Heart right ventricle (tissue), 16 donors: ENCODE measurements at regions not wholly inside any gene's neighbourhood (a gene's known extent, or its start where the extent isn't known, plus 50 kb on each side); places are given as distances from the start of the nearest gene placed in this dataset.

Experiments used
- ATAC-seq, 8 donors: fragments of 200-7000 bp; cut with Tn5 transposase; one replicate each; pipeline ENCODE4 v1.9.1; 2020; ENCODE audit warnings: mild to moderate bottlenecking in 8 of 8, moderate library complexity in 8 of 8, moderate number of reproducible peaks in 1 of 8
- DNase-seq, 2 donors: peaks; one replicate each; pipeline ENCODE4 v3.0.0-alpha.2; 2020
- H3K27ac ChIP-seq, 10 donors: fragments of 200-600 bp; sonication (generic) in 2 of 10; one replicate each; pipeline versions ENCODE4 v1.5.0 to v1.8.0; 2020 to 2022; ENCODE audit warnings: mild to moderate bottlenecking in 3 of 10
- H3K27me3 ChIP-seq, 7 donors: fragments of 200-600 bp; one replicate each; pipeline ENCODE4 v1.8.0; 2021 to 2022; ENCODE audit warnings: mild to moderate bottlenecking in 2 of 7
- H3K36me3 ChIP-seq, 9 donors: fragments of 200-600 bp; sonication (generic) in 1 of 9; one replicate each; pipeline versions ENCODE4 v1.5.0 to v1.8.0; 2020 to 2022; ENCODE audit warnings: mild to moderate bottlenecking in 2 of 9
- H3K4me1 ChIP-seq, 9 donors: fragments of 200-600 bp; sonication (generic) in 1 of 9; one replicate each; pipeline versions ENCODE4 v1.5.0 to v1.8.0; 2020 to 2022; ENCODE audit warnings: mild to moderate bottlenecking in 4 of 9
- H3K4me3 ChIP-seq, 10 donors: fragments of 200-600 bp; sonication (generic) in 2 of 10; one replicate each; pipeline versions ENCODE4 v1.5.0 to v1.8.0; 2020 to 2022; ENCODE audit warnings: mild to moderate bottlenecking in 7 of 10, moderate library complexity in 2 of 10
- H3K9me3 ChIP-seq, 11 donors: fragments of 200-600 bp in 10 of 11; sonication (generic) in 2 of 11; one replicate each; pipeline versions ENCODE4 v1.5.0 to v1.8.0; 2013 to 2022; ENCODE audit warnings: mild to moderate bottlenecking in 2 of 11, control low read depth in 1 of 11, moderate library complexity in 1 of 11
- WGBS, 2 donors: extraction: QIAGEN DNeasy Blood & Tissue Kit; methylation state at CpG; one replicate each; pipeline ENCODE4 v1.1.7; 2013; ENCODE audit warnings: inconsistent platforms in 1 of 2; 5-methylcytosine and 5-hydroxymethylcytosine counted together
- intact Hi-C, 10 donors: fragments of 100-400 bp; cut with DNase I; formaldehyde crosslinking; loops; one replicate each; pipeline versions ENCODE4 v1.11.1 to v1.14.2; 2022
- TF ChIP-seq, protein P1 (sequence below), 9 donors: fragments of 200-600 bp; sonication (generic) in 2 of 9; IDR thresholded peaks; one replicate each; pipeline versions ENCODE4 v1.5.0 to v1.8.0; 2021 to 2022; ENCODE audit warnings: antibody characterized with exemption in 9 of 9, mild to moderate bottlenecking in 5 of 9, moderate library complexity in 1 of 9
- donor health status: Arrhythmogenic right ventricular cardiomyopathy.
- donor health status: ischemic (EF 13 %, LVEDD 7.1; RV severe dilation, severe dysfunction).
- donor health status: healthy with polysubstance abuse.
- donor health status: DM: no; HTN: yes; CAD: no.
- donor health status: DM: no; HTN: no; CAD: no.
- donor health status: ischemic (EF 25% LVEDD 6.9; RV normal size, moderate dysfunction).
- donor health status: ischemic (EF 25% LVEDD 5.7; RV mildly dilated, moderate dysfunction).
- donor health status: healthy.
- donor health status: DM: yes; HTN: yes; CAD: no.
- donor health status: Ischemic cardiomyopathy.
- donor health status: ischemic (EF 35%, LVEDD 5.7; RV mildly dilated, moderate dysfunction).
- donor health status: nonischemic (EF 11% LVEDD 7.7; RV severe dilation, severe dysfunction).
- donor health status: DM: yes; HTN: yes; CAD: no.
- donor health status: PGD.
- donor health status: ischemic (EF 29% LVEDD 5.4; RV normal size, mild dysfunction).
- donor health status: nonischemic (EF 23%, LVEDD 6.1; RV moderate dilation, normal function).

DNA sequence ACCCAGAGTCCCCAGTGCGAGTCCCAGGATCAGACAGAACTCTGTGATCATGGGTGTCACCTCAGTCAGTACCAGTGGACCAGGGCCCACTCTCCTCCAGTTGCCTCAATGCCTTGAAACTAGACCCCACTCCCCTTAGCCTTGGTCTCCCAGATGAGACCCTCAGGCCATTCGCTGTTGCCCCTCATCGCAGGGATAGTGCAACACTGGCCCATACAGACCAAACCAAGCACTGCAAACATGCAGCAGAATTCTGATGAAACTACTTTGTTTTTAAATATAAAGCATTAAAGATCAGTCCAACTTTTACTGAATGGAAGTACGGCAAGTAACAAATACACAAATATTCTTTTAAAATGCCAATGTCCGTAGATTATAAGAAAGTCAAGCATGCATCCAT lies 101.2 kb upstream of the NT5E start:
- H3K27me3 ChIP-seq = peaks cover 0 to 3% (median 0%) of the 10 kb centered on the region in 7 donors
- ATAC-seq (no peak), DNase-seq (no peak)
- WGBS, 2 donors = 75 to 92% methylated on average over 5 of the region's 5 CpGs
- H3K27ac ChIP-seq = no peak overlapping the region
- H3K4me1 ChIP-seq = no peaks in the 10 kb centered on the region
- H3K9me3 ChIP-seq = no peaks in the 10 kb centered on the region
- TF ChIP-seq, protein P1, sequence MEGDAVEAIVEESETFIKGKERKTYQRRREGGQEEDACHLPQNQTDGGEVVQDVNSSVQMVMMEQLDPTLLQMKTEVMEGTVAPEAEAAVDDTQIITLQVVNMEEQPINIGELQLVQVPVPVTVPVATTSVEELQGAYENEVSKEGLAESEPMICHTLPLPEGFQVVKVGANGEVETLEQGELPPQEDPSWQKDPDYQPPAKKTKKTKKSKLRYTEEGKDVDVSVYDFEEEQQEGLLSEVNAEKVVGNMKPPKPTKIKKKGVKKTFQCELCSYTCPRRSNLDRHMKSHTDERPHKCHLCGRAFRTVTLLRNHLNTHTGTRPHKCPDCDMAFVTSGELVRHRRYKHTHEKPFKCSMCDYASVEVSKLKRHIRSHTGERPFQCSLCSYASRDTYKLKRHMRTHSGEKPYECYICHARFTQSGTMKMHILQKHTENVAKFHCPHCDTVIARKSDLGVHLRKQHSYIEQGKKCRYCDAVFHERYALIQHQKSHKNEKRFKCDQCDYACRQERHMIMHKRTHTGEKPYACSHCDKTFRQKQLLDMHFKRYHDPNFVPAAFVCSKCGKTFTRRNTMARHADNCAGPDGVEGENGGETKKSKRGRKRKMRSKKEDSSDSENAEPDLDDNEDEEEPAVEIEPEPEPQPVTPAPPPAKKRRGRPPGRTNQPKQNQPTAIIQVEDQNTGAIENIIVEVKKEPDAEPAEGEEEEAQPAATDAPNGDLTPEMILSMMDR (IDR thresholded peaks at IDR 0.05) = peak in 1 of 9 donors; percentile 49
- intact Hi-C loops = no loop called here
- no peak overlapping the region for H3K4me3 ChIP-seq
- no peaks in the 10 kb centered on the region for H3K36me3 ChIP-seq

DNA sequence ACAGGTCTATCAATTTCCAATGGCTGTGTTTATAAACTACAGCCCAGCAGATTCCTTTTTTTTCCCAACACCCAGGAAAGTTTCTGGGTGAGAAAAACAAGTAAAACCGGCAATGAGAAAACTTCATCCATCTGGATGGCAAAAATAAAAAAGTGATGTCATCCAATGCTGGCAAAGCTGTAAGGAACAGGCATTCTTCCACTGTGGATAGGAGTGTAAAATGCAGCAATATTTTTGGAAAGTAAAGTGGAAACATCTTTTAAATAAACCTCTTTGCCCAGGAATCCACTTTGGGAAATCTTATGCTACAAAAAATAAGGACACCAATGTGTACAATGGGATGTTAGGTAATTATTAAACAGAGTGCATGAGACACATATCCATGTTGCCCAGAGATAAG lies 102.1 kb upstream of the NT5E start:
- Histone ChIP-seq H3K4me3 (no peak overlapping the region), H3K27ac (no peak overlapping the region), H3K9me3 (no peaks in the 10 kb centered on the region), H3K36me3 (no peaks in the 10 kb centered on the region), H3K27me3 (peaks cover 0 to 3% (median 0%) of the 10 kb centered on the region in 7 donors), H3K4me1 (no peaks in the 10 kb centered on the region)
- DNase-seq (no peak), ATAC-seq (no peak)
- WGBS, 2 donors = 50% methylated on average over 1 of the region's 1 CpG
- TF ChIP-seq, protein P1 (IDR thresholded peaks at IDR 0.05) = no peak
- intact Hi-C loops = no loop called here

DNA sequence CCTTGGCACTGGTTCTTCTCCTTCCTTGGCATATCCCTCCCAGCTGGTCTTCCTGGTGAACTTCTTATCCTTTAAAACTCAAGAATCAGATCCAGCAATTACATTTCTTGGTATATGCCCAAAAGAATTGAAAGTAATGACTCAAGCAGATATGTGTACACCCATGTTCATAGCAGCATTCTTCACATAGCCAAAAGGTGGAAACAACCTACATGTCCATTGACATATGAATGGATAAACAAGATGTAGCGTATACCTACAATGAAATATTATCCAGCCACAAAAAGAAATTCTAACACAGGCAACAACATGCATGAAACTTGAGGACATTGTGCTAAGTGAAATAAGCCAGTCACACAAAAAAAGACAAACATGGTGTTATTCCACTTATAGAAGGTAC lies 103.7 kb upstream of the NT5E start:
- intact Hi-C loops = no loop called here
- Histone ChIP-seq H3K36me3 (no peaks in the 10 kb centered on the region), H3K4me3 (no peak overlapping the region), H3K9me3 (no peaks in the 10 kb centered on the region), H3K27ac (no peak overlapping the region), H3K4me1 (no peaks in the 10 kb centered on the region), H3K27me3 (peaks cover 0 to 3% (median 0%) of the 10 kb centered on the region in 7 donors)
- TF ChIP-seq, protein P1 (IDR thresholded peaks at IDR 0.05) = no peak
- no peak for DNase-seq
- 96 to 100% methylated on average over 1 of the region's 1 CpG for WGBS, 2 donors
- ATAC-seq = no peak

DNA sequence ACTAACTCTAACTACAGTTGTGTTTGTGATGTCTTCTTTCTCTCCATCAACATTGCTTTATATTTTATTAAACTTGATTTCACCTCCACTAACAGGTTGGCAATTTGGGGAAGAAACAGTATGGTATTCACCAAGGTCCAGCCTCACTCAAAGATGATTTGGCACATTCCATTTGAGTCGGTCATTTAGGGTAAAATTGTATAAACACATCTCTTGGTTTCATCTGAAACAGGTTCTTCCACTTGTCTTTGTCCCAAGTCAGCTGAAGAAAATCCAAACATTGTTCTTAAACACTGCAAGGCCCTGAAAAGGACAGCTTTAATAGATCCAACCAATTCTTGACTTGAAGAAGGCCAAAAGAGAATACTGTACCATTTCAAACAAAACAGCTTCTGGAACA lies 104.9 kb upstream of the NT5E start:
- no peaks in the 10 kb centered on the region for H3K36me3 ChIP-seq
- intact Hi-C loops = no loop called here
- TF ChIP-seq, protein P1 (IDR thresholded peaks at IDR 0.05) = no peak
- peaks cover 0 to 7% (median 0%) of the 10 kb centered on the region in 7 donors for H3K27me3 ChIP-seq
- ATAC-seq (no peak), DNase-seq (no peak)
- H3K4me1 ChIP-seq = no peaks in the 10 kb centered on the region
- WGBS, 2 donors = 59 to 69% methylated on average over 1 of the region's 1 CpG
- no peak overlapping the region for H3K27ac ChIP-seq
- no peak overlapping the region for H3K4me3 ChIP-seq
- no peaks in the 10 kb centered on the region for H3K9me3 ChIP-seq
